Hematopoietic multipotent progenitor cell (in vitro differentiated cells): ENCODE measurements at regions not wholly inside any gene's neighbourhood (a gene's known extent, or its start where the extent isn't known, plus 50 kb on each side); places are given as distances from the start of the nearest gene placed in this dataset.

Source experiments
- DNase-seq, 3 donors: peaks; one replicate each; pipeline ENCODE4 v3.0.0-alpha.2; 2011 to 2015; ENCODE audit warnings: low read depth in 2 of 3, low spot score in 2 of 3

GRCh38 chr14:65304239-65304638 lies 108.3 kb upstream of the FUT8 start:
- DNase-seq, result no peak

GRCh38 chr14:65304963-65305362 lies 107.6 kb upstream of the FUT8 start:
- no peak for DNase-seq

- DNase-seq, result no peak
Observed at GRCh38 chr14:65308536-65308935, 104.0 kb upstream of the FUT8 start.

GRCh38 chr14:65310568-65310967 lies 102.0 kb upstream of the FUT8 start:
- DNase-seq, result no peak

GRCh38 chr14:65312859-65313258 lies 99.7 kb upstream of the FUT8 start:
- no peak for DNase-seq

GRCh38 chr14:65318636-65319506 lies 93.7 kb upstream of the FUT8 start:
- no peak for DNase-seq

GRCh38 chr14:65320661-65321308 lies 91.7 kb upstream of the FUT8 start:
- DNase-seq, result no peak

- DNase-seq, result no peak
Observed at GRCh38 chr14:65321370-65321875, 91.1 kb upstream of the FUT8 start.

- DNase-seq, result no peak
Observed at GRCh38 chr14:65329481-65329880, 83.0 kb upstream of the FUT8 start.

GRCh38 chr14:65329911-65330310 lies 82.6 kb upstream of the FUT8 start:
- DNase-seq, result no peak

- no peak for DNase-seq
Observed at GRCh38 chr14:65330416-65330815, 82.1 kb upstream of the FUT8 start.

- DNase-seq, result no peak
Observed at GRCh38 chr14:65331652-65332051, 80.9 kb upstream of the FUT8 start.

- no peak for DNase-seq
Observed at GRCh38 chr14:65332141-65332871, 80.2 kb upstream of the FUT8 start.

GRCh38 chr14:65333943-65334687 lies 78.4 kb upstream of the FUT8 start:
- DNase-seq, result peak in 1 of 3 donors; percentile 16

- no peak for DNase-seq
Observed at GRCh38 chr14:65334765-65335410, 77.6 kb upstream of the FUT8 start.

GRCh38 chr14:65335411-65335947 lies 77.1 kb upstream of the FUT8 start:
- DNase-seq, result no peak

- no peak for DNase-seq
Observed at GRCh38 chr14:65336191-65336591, 76.3 kb upstream of the FUT8 start.

- DNase-seq, result no peak
Observed at GRCh38 chr14:65339866-65340265, 72.7 kb upstream of the FUT8 start.

GRCh38 chr14:65344011-65344410 lies 68.5 kb upstream of the FUT8 start:
- no peak for DNase-seq

- no peak for DNase-seq
Observed at GRCh38 chr14:65345266-65345665, 67.3 kb upstream of the FUT8 start.
